Bronchial epithelial cell (primary cell): ENCODE measurements at regions not wholly inside any gene's neighbourhood (a gene's known extent, or its start where the extent isn't known, plus 50 kb on each side); places are given as distances from the start of the nearest gene placed in this dataset.

ENCODE experiments used
- DNase-seq: peaks from one replicate; pipeline ENCODE4 v3.0.0-alpha.2; 2010; ENCODE audit warnings: low read depth
- FAIRE-seq: peaks from 2 replicates; lab custom pipeline; 2011; peaks lifted over from hg19 to GRCh38; lab: Jason Lieb, UNC
- H3K27me3 ChIP-seq: 2 replicates; pipeline ENCODE4 v1.5.1; 2011; ENCODE audit warnings: low read length; ENCODE audit not compliant: control insufficient read depth, insufficient read depth
- H3K36me3 ChIP-seq: 2 replicates; pipeline ENCODE4 v1.5.1; 2011; ENCODE audit warnings: low read length; ENCODE audit not compliant: control insufficient read depth, insufficient read depth
- H3K4me3 ChIP-seq: 2 replicates; pipeline ENCODE4 v1.5.1; 2011; ENCODE audit warnings: mild to moderate bottlenecking, low read depth, low read length, control low read depth
- TF ChIP-seq, protein P1 (sequence below): IDR thresholded peaks from 2 replicates; pipeline ENCODE4 v1.5.1; 2011; ENCODE audit warnings: mild to moderate bottlenecking, moderate library complexity, low read length, control low read depth, inconsistent platforms; ENCODE audit not compliant: insufficient read depth, severe bottlenecking

DNA sequence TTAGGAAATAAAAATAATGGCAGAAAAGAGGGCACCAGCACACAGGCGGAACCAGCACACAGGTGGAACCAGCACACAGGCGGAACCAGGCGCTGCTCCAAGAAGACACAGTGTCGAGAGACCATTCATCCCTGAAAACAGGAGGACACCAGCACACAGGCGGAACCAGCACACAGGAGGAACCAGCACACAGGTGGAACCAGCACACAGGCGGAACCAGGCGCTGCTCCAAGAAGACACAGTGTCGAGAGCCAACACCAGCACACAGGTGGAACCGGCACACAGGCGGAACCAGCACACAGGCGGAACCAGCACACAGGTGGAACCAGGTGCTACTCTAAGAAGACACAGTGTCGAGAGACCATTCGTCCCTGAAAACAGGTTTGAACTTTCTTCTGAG, 115.5 kb upstream of the TMEM18 start:
- TF ChIP-seq, protein P1, sequence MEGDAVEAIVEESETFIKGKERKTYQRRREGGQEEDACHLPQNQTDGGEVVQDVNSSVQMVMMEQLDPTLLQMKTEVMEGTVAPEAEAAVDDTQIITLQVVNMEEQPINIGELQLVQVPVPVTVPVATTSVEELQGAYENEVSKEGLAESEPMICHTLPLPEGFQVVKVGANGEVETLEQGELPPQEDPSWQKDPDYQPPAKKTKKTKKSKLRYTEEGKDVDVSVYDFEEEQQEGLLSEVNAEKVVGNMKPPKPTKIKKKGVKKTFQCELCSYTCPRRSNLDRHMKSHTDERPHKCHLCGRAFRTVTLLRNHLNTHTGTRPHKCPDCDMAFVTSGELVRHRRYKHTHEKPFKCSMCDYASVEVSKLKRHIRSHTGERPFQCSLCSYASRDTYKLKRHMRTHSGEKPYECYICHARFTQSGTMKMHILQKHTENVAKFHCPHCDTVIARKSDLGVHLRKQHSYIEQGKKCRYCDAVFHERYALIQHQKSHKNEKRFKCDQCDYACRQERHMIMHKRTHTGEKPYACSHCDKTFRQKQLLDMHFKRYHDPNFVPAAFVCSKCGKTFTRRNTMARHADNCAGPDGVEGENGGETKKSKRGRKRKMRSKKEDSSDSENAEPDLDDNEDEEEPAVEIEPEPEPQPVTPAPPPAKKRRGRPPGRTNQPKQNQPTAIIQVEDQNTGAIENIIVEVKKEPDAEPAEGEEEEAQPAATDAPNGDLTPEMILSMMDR, result no peak
- no peaks in the 10 kb centered on the region for H3K27me3 ChIP-seq
- H3K4me3 ChIP-seq, result no peak overlapping the region
- H3K36me3 ChIP-seq, result no peaks in the 10 kb centered on the region
- FAIRE-seq (no peak), DNase-seq (no peak)

DNA sequence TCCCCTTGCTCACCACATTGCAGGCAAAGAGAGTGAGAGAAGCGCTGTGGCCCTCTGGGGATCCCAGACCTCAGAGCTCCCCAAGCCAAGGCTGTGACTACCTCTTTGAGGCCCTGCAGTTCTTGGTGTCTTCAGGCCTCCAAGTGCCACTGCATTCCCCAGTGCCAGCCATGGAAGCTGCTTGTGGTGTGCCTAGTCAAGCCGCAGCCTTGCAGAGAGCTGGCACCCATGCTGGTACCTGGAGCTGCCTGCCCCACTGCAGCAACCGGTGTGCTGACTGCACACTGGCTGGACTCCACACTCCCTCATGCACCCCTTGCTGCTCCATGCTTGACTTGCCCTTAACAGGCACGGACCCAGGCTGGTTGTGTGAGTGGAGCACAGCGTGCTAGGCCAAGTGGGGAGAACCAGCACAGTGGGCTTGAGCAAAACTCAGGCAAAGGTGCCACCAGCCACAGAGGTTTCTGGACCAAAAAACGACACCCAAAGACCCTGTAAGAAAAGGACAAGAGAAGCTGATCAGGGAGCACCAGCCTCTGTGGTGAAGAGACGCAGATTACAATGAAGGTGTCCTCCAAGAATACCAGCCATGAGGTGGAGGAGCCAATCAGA, 113.5 kb upstream of the TMEM18 start:
- no peaks in the 10 kb centered on the region for H3K36me3 ChIP-seq
- FAIRE-seq (no peak), DNase-seq (no peak)
- TF ChIP-seq, protein P1, result no peak
- H3K4me3 ChIP-seq, result no peak overlapping the region
- no peaks in the 10 kb centered on the region for H3K27me3 ChIP-seq

DNA sequence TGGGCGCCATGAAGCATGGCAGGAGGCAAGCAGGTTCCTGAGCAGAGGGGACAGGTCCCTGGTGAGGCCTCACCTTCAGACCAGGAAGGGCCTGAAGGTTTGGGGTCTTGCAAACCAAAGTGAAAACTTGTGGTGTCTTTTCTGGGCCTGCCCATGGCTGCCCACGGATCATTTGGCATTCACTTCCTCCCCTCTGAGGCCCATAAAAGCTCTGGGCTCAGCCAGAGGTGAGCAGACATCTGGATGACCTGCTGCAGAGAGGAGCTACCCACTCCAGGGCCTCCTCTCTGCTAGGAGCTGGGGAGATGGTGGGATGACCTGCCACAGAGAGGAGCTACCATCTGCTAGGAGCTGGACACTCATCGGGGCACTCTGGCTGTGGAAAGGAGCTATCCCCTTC, 112.9 kb upstream of the TMEM18 start:
- DNase-seq, result no peak
- Histone ChIP-seq H3K36me3 (no peaks in the 10 kb centered on the region), H3K4me3 (no peak overlapping the region), H3K27me3 (no peaks in the 10 kb centered on the region)
- TF ChIP-seq, protein P1, result no peak
- FAIRE-seq, result no peak

DNA sequence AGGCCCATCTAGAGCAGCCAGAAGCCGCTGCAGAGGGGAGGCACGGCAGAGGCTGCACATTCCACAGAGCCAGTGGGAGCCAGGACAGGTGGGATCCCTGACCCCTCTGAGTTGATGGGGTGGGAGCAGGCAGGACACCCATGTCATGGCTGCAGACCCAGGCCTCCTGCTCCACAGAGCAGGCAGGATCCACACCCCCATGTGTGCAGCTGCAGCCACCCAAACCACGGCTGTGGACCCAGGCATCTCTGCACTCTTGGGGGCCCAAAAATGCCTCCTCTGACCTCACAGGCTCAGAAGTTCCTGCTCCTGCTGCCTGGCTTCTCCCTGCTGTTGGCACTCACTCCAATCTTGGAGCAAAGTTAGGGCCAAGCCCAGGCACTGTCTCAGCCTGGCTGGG, 112.3 kb upstream of the TMEM18 start:
- H3K36me3 ChIP-seq, result no peaks in the 10 kb centered on the region
- DNase-seq (no peak), FAIRE-seq (no peak)
- TF ChIP-seq, protein P1, result no peak
- H3K4me3 ChIP-seq, result no peak overlapping the region
- no peaks in the 10 kb centered on the region for H3K27me3 ChIP-seq

DNA sequence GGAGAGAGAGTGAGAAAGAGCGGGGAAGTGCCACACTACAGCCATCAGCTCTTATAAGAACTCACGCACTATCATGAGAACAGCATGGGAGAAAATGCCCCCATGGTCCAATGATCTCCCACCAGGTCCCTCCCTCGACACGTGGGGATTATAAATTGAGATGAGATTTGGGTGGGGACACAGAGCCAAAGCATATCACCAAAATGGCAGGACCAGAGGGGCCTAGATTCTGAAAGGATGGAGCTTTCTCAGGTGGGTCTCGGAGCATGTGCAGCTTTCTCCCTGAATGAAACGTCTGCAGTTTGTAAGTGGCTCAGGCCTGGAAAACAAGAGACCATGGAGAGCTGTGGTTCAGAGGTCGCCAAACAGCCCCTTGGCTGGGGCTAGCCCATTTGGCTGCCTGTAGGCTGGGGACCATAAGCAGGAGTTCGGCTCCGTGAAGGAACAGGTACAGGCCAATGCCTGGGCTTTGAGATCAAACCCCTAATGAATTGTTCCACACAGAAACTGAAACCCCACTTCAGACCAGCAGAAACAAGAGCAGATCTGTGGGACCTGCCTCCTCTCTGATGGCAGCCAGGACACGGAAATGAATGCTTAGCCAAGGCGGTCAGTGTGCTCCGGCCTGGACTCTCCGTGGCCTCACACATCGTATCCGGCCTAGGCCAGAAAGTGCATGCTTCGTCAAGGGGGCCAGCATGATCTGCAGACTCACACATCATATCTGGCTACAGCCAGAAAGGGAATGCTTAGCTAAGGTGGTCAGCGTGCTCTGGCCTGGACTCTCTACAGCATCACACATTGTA, 111.2 kb upstream of the TMEM18 start:
- Histone ChIP-seq H3K36me3 (no peaks in the 10 kb centered on the region), H3K27me3 (no peaks in the 10 kb centered on the region), H3K4me3 (no peak overlapping the region)
- TF ChIP-seq, protein P1, result no peak
- peak; percentile 90 for FAIRE-seq
- DNase-seq, result no peak
